Activated CD4-positive, alpha-beta T cell treated with anti-CD3 and anti-CD28 coated beads for 24 hours (primary cell): ENCODE measurements at regions not wholly inside any gene's neighbourhood (a gene's known extent, or its start where the extent isn't known, plus 50 kb on each side); places are given as distances from the start of the nearest gene placed in this dataset.
"Not testable (repeated sequence)": the region's sequence is repeated elsewhere in the genome, so short reads cannot be mapped to it uniquely, and the experiment has no call there.

Experiments used
- DNase-seq, 2 donors: peaks; one replicate each; pipeline ENCODE4 v3.0.0-alpha.2; 2020; ENCODE audit warnings: low read depth in 2 of 2

DNA sequence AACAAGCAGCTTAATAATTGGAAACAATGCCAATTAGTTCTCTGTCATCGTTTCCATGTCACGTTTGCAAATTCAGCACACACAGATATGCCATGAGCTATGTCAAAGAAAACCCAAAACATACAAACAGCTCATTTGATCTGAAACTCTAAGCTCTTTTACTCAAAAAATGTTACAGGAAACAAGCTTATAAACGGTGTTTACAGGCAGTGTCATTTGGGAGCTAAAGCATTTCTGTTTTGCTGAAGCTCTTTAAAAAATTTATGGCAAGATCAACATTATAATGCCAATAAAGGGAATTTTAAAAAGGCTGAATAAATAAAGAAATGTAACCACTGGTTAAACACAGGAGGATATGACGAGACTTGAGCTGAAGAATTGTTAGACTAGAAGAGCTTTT is 94.0 kb upstream of the HS3ST2 start:
- DNase-seq: no peak

DNA sequence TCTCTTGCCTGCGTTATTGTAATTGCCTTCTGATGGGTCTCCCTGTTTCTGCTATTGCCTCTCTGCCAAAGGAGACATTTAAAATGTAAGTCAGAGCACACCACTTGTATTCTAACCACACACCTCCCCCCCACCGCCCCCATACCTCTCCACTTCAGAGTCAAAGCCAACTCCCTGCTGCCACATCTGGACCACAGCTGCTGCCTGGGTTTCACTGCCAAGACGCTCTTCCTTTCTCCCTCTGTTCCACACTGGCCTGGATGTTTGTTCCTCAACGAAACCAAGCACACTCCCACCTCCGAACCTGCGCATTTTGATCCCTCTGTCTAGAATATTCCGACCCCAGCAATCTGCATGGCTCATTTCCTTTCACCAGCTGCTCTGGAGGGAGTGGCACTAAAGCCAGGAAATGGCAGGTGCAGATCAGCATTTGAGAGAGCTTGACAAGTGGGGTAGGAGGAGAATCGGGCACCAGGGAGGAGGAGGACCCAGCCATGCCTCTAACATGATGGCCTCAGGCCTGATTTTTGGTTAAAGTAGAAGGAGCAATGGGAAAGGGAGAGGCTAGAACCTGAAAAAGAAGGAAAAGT is 92.4 kb upstream of the HS3ST2 start:
- DNase-seq: no peak

DNA sequence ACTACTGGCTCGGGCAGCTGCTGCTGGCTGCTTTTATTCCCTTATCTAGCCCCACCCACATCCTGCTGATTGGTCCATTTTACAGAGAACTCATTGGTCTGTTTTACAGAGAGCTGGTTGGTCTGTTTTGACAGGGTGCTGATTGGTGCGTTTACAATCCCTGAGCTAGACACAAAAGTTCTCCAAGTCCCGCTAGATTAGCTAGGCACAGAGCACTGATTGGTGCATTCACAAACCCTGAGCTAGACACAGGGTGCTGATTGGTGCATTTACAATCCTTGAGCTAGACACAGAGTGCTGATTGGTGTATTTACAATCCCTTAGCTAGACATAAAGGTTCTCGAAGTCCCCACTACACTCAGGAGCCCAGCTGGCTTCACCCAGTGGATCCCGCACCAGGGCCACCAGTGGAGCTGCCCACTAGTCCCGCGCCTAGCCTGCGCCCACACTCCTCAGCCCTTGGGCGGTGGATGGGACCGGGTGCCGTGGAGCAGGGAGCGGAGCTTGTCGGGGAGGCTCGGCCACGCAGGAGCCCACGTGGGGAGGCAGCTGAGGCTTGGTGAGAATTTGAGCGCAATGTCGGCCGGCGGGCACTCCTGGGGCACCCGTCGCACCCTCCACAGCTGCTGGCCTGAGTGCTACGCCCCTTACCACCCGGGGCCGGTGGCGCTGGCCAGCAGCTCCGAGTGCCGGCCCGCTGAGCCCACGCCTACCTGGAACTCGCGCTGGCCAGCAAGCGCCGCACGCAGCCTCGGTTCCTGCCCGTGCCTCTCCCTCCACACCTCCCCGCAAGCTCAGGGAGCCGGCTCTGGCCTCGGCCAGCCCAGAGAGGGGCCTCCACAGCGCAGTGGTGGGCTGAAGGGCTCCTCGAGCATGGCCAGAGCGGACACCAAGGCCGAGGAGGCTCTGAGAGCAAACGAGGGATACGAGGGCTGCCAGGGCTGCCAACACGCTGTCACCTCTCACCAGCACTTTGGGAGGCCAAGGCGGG is 91.1 kb upstream of the HS3ST2 start:
- not testable (repeated sequence) for DNase-seq

DNA sequence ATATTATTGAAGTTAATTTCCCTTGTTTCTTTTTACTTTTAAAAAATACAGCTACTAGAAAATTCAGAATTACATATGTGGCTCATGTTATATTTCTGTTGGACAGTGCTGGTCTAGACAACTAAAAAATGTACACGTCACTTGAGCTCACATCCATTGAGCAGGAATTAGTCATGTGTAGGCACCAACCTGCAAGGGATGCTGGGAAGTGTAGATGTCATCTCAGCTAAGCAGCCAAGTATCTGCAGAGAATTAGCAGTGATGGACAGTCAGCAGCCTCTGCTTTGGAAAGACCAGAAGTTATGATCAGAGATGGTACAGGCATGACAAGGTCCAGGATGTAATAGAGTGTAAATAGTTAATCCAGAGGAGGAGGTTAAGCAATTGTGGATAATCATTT is 87.1 kb upstream of the HS3ST2 start:
- DNase-seq: no peak

DNA sequence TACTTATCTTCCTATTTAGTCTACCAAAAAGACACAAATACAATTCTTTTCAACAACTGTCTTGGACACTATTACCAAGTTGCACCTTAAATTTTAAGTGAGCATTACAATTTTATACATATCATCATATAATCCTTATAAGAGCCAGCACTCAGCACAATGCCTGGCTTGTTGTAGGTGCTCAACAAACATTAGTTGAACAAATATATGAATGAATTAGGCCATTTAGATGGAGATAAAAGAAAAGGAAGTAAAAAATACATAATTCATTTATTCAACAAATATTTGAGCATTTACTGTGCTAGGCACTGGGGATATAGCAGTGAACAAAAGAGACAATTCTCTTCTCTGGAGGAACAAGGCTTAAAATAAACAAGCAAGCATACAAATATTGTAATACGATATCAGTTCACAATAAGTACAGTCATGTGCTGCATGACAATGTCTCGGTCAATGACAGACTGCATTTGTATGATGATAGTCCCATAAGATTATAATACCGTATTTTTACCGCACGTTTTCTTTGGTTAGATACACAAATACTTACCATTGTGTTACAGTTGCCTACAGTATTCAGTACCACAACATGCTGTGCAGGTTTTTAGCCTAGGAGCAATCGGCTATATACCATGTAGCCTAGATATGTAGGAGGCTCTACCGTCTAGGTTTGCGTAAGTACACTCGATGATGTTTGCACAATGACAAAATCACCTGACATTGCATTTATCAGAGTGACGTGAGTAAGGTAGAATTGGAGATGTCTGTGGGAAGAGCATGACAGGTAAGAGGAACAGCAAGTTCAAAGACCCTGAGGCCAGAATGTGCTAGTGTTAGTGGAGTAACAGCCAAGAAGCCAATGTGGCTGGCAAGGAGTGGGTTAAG is 86.4 kb upstream of the HS3ST2 start:
- DNase-seq: no peak

DNA sequence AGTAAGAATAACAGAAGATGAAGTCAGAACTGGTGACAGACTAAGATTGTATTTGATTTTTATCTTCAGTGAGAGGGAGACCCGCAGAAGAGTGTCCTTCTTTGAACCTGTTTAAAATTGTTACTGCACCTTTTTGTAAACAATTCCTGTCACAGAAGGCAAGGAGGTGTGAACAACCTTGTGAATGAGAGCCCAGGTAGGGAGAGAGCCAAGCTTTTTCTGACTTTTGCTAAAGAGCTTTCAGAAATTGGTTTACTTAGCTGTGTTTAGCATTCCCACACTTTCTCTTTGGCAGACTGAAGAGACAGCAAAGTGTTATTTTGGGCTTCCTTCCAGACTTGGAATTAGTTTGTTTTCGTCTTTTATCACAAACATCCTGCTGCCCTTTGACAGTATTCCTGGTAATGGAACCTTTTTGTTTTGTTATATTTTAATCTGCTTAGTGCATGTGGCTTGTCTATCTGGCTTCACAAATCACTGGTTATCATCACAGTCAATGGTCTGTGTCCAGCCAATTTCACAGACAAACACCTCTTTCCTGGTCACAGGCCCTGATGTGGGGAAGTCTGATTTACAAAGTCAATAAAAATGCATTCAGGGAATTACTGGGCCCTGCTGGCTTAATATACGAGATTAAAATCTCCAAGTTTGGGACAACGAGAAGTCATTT is 85.7 kb upstream of the HS3ST2 start:
- DNase-seq: no peak

DNA sequence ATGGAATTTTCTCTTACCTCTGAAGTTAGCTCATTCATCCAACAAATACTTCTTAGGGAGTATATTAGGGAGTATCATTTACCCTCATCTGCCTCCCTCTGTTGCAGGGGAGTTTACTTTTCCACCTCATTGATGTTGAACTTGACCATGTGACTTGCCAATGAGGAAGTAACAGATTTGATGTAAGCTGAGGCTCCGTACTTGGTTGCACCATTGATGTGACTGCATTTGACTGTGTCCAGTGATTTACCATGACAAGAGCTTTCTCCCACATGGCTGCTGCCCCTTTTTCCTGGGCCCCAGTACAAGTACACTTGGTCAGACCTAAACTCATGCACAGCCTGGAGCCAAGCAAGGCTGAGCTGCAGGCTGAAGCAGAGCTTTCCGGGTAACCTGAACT is 81.6 kb upstream of the HS3ST2 start:
- no peak for DNase-seq

DNA sequence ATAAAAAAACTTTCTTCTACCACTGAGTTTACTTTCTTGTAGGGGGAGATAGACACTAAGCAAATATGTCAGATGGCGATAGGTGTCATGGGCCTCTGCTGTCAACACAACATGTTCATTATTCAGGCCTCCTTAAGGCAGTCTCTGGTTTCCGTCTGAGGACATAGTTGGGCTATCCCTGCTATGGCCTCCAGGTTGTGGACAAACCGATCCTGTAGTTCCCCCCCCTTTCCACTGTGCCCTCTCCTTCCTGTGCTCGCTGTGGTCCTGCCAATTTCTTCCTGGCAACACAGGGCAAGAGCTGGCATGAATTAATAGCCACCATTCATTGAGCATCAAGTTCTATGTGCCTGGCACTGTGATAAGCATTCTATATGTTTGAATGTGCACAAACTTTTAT is 81.0 kb upstream of the HS3ST2 start:
- DNase-seq: no peak

DNA sequence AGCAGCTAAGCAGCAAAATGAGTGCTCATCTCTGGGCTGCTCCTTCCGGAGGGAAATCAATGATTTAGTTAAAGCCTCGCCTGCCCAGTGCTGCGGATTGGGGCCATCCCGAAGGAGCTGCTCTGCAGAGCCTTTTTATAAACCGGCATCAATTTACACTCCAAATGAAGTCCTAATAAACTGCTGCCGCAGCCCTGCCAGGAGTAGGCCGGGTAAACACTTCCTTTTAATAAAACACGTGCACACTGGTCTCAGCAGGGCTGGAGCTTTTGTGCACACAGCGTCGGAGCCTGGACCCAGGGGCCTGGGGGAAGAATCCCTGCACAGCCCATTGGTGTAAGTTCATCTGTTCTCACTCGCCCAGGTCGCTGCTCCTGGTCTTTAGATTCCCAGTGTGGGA is 79.6 kb upstream of the HS3ST2 start:
- no peak for DNase-seq

DNA sequence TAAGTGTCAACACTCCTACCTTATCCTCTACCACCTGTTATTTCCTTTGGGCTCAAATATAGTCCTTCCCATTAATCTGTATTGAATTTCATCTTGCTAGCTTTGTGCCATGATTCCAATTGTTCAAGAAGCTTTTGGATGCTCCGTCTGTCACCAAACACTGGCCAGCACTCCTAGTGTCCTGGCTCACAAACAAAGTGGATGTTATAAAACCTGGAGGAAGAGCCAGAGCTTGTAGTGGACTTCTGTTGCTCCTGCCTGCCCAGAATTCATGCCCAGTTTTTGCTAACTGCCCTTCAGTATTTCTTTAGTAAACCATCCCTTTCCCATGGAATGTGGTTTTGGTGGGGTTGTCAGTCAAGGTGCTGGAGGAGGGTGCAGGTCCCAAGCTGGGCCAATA is 77.2 kb upstream of the HS3ST2 start:
- no peak for DNase-seq

DNA sequence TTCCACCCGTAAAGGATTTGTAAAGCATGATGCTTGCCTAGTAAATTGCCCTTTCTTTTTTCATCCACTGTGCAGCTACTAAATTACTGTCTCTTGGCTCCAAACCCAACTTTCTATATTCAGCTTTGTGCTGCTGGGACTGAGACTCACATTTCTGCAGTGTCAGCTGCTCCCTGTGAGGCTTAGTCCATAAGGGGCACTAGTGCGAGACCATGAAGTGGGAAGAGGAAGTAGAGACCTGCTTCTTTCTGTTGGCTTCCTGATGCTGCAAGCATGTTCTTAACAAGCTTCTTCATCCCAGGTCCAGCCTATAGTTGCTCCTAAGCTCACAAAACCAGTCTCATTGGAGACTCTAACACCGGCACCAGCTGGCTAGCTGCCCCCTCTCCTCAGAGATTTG is 74.9 kb upstream of the HS3ST2 start:
- DNase-seq: no peak

DNA sequence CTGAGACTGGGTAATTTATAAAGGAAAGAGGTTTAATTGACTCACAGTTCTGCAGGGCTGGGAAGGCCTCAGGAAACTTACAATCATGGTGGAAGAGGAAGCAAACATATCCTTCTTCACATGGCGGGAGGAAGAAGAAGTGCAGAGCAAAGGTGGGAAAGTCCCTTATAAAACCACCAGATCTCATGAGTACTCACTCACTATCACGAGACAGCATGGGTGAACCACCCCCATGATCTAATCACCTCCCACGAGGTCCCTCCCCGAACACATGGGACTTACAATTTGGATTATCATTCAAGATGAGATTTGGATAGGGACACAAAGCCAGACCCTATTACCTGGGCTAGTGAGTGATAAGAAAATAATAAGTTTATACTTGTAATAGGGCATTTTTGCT is 70.6 kb upstream of the HS3ST2 start:
- DNase-seq: no peak

DNA sequence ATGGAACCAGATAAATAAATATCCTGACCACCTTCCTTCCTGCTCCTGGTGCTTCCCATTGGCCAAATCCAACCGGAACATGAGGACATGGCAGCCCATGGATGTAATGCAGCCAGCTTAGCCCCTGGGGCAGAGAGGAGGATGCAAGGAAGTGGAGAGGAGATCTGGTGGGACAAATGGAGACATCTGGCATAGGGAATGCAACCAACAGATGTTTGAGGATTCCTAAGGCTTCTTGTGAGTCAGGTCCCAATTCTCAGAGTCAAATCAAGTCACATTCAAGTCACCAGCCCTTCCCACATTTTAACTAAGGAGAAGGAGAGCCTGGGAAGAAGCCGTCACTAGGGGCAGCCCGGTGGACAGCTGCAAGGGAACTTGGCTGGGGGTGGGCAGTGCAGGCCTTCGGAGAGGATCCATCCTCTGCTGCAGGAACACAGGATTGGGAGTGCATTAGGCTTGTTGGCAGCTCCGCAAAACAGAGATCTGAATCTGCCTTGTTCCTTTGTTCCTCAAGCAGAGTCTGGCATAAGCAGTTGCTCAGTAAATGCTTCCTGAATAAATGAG is 62.8 kb upstream of the HS3ST2 start:
- DNase-seq: no peak

DNA sequence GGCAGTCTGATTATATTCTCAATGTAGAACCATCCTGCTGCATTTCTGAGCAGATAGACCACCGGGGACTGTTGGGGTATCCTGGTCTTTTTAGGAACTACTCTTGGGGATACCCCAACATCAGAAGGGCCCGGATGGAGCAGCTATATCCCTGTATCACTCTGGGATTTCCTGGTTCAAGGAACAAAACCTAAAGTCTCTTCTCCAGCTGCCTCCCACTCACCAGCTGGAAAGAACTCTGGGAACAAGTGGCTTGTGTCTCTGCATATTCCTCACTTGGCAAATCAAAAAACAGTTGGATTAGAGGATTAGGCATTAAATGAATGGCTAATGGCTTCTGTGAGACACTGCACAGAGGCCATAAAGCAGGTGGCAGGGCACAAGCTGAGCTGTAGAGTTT is 62.3 kb upstream of the HS3ST2 start:
- no peak for DNase-seq

DNA sequence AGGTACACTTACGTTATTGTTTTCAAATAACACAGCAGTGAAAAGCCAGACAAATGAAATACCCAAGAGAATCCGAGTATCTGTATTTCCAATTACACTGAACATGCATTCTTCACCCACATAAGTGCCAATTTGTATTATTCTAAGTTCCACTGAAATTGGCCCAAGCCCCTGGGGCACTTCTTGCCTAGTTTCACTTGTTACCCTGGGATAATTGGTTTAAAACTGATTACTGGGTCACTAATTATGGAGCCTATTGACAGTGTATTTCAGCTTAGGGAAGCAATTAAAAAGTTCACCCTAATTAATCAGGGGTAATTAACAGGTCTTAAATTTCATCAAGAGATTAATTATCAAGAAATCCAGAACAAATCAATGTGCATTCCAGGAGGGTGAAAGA is 60.5 kb upstream of the HS3ST2 start:
- DNase-seq: no peak

DNA sequence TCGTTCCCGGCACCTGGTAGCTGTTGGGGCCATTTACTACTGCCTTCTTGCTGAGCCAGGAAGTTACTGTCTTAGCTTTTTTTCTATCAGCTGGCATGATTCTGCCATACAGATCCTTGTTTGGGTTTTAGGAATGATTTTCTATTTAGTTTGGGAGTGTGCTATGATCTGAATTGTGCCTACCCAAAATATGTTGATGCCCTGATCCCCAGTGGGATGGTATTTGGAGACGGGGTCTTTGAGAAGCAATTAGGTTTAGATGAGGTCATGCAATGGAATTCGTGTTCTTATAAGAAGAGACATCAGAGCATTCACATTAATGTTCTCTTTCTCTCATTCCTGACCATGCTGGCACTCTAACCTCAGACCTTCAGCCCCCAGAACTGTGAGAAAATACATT is 59.4 kb upstream of the HS3ST2 start:
- no peak for DNase-seq

DNA sequence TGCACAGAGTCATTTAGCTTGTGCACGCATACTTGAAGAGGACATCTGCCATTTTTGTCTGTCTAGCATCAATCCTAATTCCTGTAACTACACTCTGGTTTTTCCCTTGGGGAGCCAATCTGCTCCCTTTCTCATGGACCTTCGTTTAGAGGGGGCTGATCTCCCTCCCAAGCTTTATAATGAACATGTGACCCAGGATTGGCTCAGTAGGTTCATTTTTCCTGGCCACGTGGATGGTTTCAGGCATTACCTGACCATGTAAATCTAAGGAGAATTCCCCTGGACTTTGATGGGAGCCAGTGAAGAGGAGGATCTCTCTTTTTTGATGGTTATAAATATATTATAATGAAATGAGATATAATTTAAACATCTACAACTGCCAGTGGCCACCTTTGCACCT is 56.8 kb upstream of the HS3ST2 start:
- no peak for DNase-seq

DNA sequence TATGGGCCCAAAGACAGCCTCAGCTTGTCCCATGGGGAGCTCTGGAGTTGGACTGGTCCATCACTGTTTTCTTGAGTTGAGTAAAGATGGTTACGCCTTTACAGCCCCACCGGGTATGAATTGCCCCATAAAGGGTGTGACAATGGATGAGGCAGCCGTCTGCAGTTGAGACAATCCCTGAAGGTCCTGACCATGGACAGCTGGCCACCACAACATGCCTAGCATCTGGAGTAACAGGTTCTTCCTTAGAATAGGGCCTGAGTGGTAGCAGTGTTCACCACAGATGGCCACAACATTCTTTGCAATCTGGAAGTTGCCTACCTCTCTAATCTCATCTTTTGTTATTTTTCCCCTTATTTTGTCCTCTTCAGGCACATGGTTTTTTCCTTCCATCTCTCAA is 51.5 kb upstream of the HS3ST2 start:
- DNase-seq: no peak

DNA sequence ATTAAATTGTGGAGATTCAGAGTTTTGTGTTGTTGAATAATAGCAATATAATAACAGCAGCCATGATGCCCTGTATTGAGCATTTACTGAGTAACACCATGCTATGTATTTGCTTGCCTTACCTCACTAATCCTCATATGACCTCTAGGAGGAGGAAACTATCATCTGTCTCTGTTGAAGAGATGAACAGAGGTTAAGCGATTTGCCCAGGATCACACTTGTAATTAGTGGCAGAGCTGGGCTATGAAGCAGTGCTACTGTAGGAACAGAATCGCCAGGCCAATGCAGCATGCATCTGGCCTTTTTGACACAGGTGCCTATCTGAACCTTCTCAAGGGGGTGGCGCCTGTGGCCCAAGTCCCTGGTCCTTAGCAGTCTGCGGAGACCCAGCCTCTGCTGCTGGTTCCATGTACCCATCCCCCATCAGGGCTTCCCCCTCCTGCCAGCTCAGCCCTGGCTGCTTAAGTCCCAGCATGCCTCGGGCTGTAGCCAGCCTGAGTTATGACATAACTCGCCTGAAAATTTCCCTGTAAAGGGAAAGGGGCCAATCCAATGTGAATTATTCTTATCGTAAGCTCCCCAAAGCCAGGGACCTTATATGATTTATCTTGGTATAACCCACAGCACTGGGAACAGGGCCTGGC is 50.4 kb upstream of the HS3ST2 start:
- no peak for DNase-seq
